ENCODE measurements at regions not wholly inside any gene's neighbourhood (a gene's known extent, or its start where the extent isn't known, plus 50 kb on each side); places are given as distances from the start of the nearest gene placed in this dataset.

- Histone ChIP-seq H3K9ac (ENCODE audit: low read length) (no peak overlapping the region), H3K27me3 (ENCODE audit: low read depth, low read length) (peaks cover 14% of the 10 kb centered on the region; the same call in 1 of the 2 replicates), H2AFZ (ENCODE audit: low read depth, low read length) (no peak overlapping the region), H3K4me1 (ENCODE audit: low read length) (no peaks in the 10 kb centered on the region), H4K20me1 (ENCODE audit: insufficient read depth, low read length) (no peaks in the 10 kb centered on the region), H3K4me3 (ENCODE audit: low read length) (no peak overlapping the region), H3K79me2 (ENCODE audit: low read length) (no peaks in the 10 kb centered on the region), H3K27ac (ENCODE audit: low read length) (no peak overlapping the region), H3K4me2 (ENCODE audit: low read length) (no peak overlapping the region), H3K9me3 (ENCODE audit: insufficient read depth, low read length) (no peaks in the 10 kb centered on the region), H3K36me3 (replicated peaks; ENCODE audit: low read depth, low read length) (no peaks in the 10 kb centered on the region)
- no peak for TF ChIP-seq CTCF (IDR thresholded peaks at IDR 0.05; ENCODE audit: low read depth, low read length)
- no peak for TF ChIP-seq EZH2phosphoT487 (IDR thresholded peaks at IDR 0.05; ENCODE audit: low read depth)
Measured at GRCh38 chr11:116189408-116190170, 583.2 kb downstream of the BUD13 start.

GRCh38 chr11:116188350-116188749, 584.4 kb downstream of the BUD13 start:
- no peaks in the 10 kb centered on the region for H3K4me1 ChIP-seq (ENCODE audit: low read length)
- H3K79me2 ChIP-seq (ENCODE audit: low read length): no peaks in the 10 kb centered on the region
- no peak overlapping the region for H3K9ac ChIP-seq (ENCODE audit: low read length)
- H3K4me2 ChIP-seq (ENCODE audit: low read length): no peak overlapping the region
- H3K4me3 ChIP-seq (ENCODE audit: low read length): no peak overlapping the region
- H2AFZ ChIP-seq (ENCODE audit: low read depth, low read length): no peak overlapping the region
- H4K20me1 ChIP-seq (ENCODE audit: insufficient read depth, low read length): no peaks in the 10 kb centered on the region
- no peak overlapping the region for H3K27ac ChIP-seq (ENCODE audit: low read length)
- no peaks in the 10 kb centered on the region for H3K36me3 ChIP-seq (replicated peaks; ENCODE audit: low read depth, low read length)
- peaks cover 14% of the 10 kb centered on the region; the same call in 1 of the 2 replicates for H3K27me3 ChIP-seq (ENCODE audit: low read depth, low read length)
- H3K9me3 ChIP-seq (ENCODE audit: insufficient read depth, low read length): no peaks in the 10 kb centered on the region
- TF ChIP-seq EZH2phosphoT487 (IDR thresholded peaks at IDR 0.05; ENCODE audit: low read depth) (no peak), CTCF (IDR thresholded peaks at IDR 0.05; ENCODE audit: low read depth, low read length) (no peak)

- no peaks in the 10 kb centered on the region for H3K9me3 ChIP-seq (ENCODE audit: insufficient read depth, low read length)
- H3K4me2 ChIP-seq (ENCODE audit: low read length): no peak overlapping the region
- H4K20me1 ChIP-seq (ENCODE audit: insufficient read depth, low read length): no peaks in the 10 kb centered on the region
- H3K4me1 ChIP-seq (ENCODE audit: low read length): no peaks in the 10 kb centered on the region
- no peaks in the 10 kb centered on the region for H3K79me2 ChIP-seq (ENCODE audit: low read length)
- no peaks in the 10 kb centered on the region for H3K36me3 ChIP-seq (replicated peaks; ENCODE audit: low read depth, low read length)
- peaks cover 14% of the 10 kb centered on the region; the same call in 1 of the 2 replicates for H3K27me3 ChIP-seq (ENCODE audit: low read depth, low read length)
- no peak overlapping the region for H2AFZ ChIP-seq (ENCODE audit: low read depth, low read length)
- TF ChIP-seq EZH2phosphoT487 (IDR thresholded peaks at IDR 0.05; ENCODE audit: low read depth) (no peak), CTCF (IDR thresholded peaks at IDR 0.05; ENCODE audit: low read depth, low read length) (no peak)
- no peak overlapping the region for H3K9ac ChIP-seq (ENCODE audit: low read length)
- no peak overlapping the region for H3K27ac ChIP-seq (ENCODE audit: low read length)
- no peak overlapping the region for H3K4me3 ChIP-seq (ENCODE audit: low read length)
Measured at GRCh38 chr11:116187026-116187425, 585.8 kb downstream of the BUD13 start.

- Histone ChIP-seq H2AFZ (ENCODE audit: low read depth, low read length) (no peak overlapping the region), H3K9me3 (ENCODE audit: insufficient read depth, low read length) (no peaks in the 10 kb centered on the region), H4K20me1 (ENCODE audit: insufficient read depth, low read length) (no peaks in the 10 kb centered on the region), H3K4me1 (ENCODE audit: low read length) (no peaks in the 10 kb centered on the region), H3K79me2 (ENCODE audit: low read length) (no peaks in the 10 kb centered on the region), H3K36me3 (replicated peaks; ENCODE audit: low read depth, low read length) (no peaks in the 10 kb centered on the region), H3K27ac (ENCODE audit: low read length) (no peak overlapping the region), H3K9ac (ENCODE audit: low read length) (no peak overlapping the region), H3K4me2 (ENCODE audit: low read length) (no peak overlapping the region), H3K4me3 (ENCODE audit: low read length) (no peak overlapping the region), H3K27me3 (ENCODE audit: low read depth, low read length) (peaks cover 14% of the 10 kb centered on the region; the same call in 1 of the 2 replicates)
- no peak for TF ChIP-seq CTCF (IDR thresholded peaks at IDR 0.05; ENCODE audit: low read depth, low read length)
- TF ChIP-seq EZH2phosphoT487 (IDR thresholded peaks at IDR 0.05; ENCODE audit: low read depth): no peak
Measured at GRCh38 chr11:116185551-116185950, 587.2 kb downstream of the BUD13 start.

Measured in OCI-LY3 (cell line).